GM12891 (cell line): ENCODE measurements at regions not wholly inside any gene's neighbourhood (a gene's known extent, or its start where the extent isn't known, plus 50 kb on each side); places are given as distances from the start of the nearest gene placed in this dataset.

Experiments
- POLR2AphosphoS5 ChIP-seq: IDR thresholded peaks from 2 replicates; pipeline ENCODE4 v1.6.1; 2011; ENCODE audit warnings: low read depth, low read length, control low read depth
- POU2F2 ChIP-seq: IDR thresholded peaks from 2 replicates; pipeline ENCODE4 v1.6.1; 2011; ENCODE audit warnings: low read depth, mild to moderate bottlenecking, control low read depth, low read length, moderate library complexity

GRCh38 chr7:73920406-73921134 lies 59.6 kb downstream of the TMEM270 start:
- no peak for TF ChIP-seq POLR2AphosphoS5
- TF ChIP-seq POU2F2, result no peak
